Endothelial cell (in vitro differentiated cells): ENCODE measurements at regions not wholly inside any gene's neighbourhood (a gene's known extent, or its start where the extent isn't known, plus 50 kb on each side); places are given as distances from the start of the nearest gene placed in this dataset.

Experiments used
- DNase-seq: peaks from one replicate; pipeline ENCODE4 v3.0.0; 2021; ENCODE audit warnings: low spot score
- H3K27ac Mint-ChIP-seq: one replicate; pipeline ENCODE4 v1.8.0; 2021; ENCODE audit warnings: mixed read lengths, inconsistent platforms; ENCODE audit not compliant: unreplicated experiment
- H3K27me3 Mint-ChIP-seq: one replicate; pipeline ENCODE4 v1.8.0; 2021; ENCODE audit warnings: mild to moderate bottlenecking, moderate library complexity, mixed read lengths, inconsistent platforms; ENCODE audit not compliant: unreplicated experiment
- H3K36me3 Mint-ChIP-seq: one replicate; pipeline ENCODE4 v1.8.0; 2021; ENCODE audit warnings: mild to moderate bottlenecking, low read depth, mixed read lengths, inconsistent platforms; ENCODE audit not compliant: unreplicated experiment
- H3K4me1 Mint-ChIP-seq: one replicate; pipeline ENCODE4 v1.8.0; 2021; ENCODE audit warnings: mild to moderate bottlenecking, mixed read lengths, inconsistent platforms; ENCODE audit not compliant: unreplicated experiment
- H3K4me3 Mint-ChIP-seq: one replicate; pipeline ENCODE4 v1.8.0; 2021; ENCODE audit warnings: mild to moderate bottlenecking, mixed read lengths, inconsistent platforms; ENCODE audit not compliant: unreplicated experiment
- H3K9me3 Mint-ChIP-seq: one replicate; pipeline ENCODE4 v1.8.0; 2021; ENCODE audit warnings: mixed read lengths, inconsistent platforms; ENCODE audit not compliant: unreplicated experiment
- CTCF ChIP-seq: fragments of 200-600 bp; sonication (generic); IDR thresholded peaks from one replicate; pipeline ENCODE4 v1.5.0; 2021; ENCODE audit warnings: antibody characterized with exemption; ENCODE audit not compliant: unreplicated experiment

- Mint-ChIP-seq H3K27me3 (no peaks in the 10 kb centered on the region), H3K4me1 (no peaks in the 10 kb centered on the region), H3K9me3 (no peaks in the 10 kb centered on the region), H3K4me3 (no peak overlapping the region), H3K36me3 (no peaks in the 10 kb centered on the region), H3K27ac (no peak overlapping the region)
- no peak for DNase-seq
- no peak for TF ChIP-seq CTCF
Observed at GRCh38 chr12:75583355-75583754, 71.9 kb upstream of the KRR1 start.

DNA sequence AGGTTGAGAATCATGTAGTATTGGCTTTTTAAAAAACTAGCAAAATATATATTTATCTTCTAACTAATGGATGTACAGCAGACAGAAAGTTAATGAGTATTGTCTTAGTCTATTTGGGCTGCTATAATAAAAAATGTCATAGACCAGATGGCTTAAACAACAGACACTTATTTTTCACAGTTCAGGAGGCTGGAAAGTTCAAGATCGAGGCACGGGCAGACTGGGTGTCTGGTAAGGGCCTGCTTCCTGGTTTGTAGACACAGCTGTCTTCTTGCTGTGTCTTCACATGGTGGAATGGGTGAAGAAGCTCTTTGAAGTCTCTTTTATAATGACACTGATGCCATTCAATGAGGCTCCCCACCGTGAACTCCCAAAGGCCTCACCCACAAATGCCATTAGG lies 70.1 kb upstream of the KRR1 start:
- Mint-ChIP-seq H3K27ac (no peak overlapping the region), H3K4me3 (no peak overlapping the region), H3K27me3 (no peaks in the 10 kb centered on the region), H3K4me1 (no peaks in the 10 kb centered on the region), H3K9me3 (no peaks in the 10 kb centered on the region), H3K36me3 (no peaks in the 10 kb centered on the region)
- no peak for TF ChIP-seq CTCF
- DNase-seq: no peak

GRCh38 chr12:75579552-75579951 lies 68.1 kb upstream of the KRR1 start:
- Mint-ChIP-seq H3K36me3 (no peaks in the 10 kb centered on the region), H3K4me3 (no peak overlapping the region), H3K27ac (no peak overlapping the region), H3K4me1 (no peaks in the 10 kb centered on the region), H3K27me3 (no peaks in the 10 kb centered on the region), H3K9me3 (no peaks in the 10 kb centered on the region)
- no peak for DNase-seq
- TF ChIP-seq CTCF: no peak

DNA sequence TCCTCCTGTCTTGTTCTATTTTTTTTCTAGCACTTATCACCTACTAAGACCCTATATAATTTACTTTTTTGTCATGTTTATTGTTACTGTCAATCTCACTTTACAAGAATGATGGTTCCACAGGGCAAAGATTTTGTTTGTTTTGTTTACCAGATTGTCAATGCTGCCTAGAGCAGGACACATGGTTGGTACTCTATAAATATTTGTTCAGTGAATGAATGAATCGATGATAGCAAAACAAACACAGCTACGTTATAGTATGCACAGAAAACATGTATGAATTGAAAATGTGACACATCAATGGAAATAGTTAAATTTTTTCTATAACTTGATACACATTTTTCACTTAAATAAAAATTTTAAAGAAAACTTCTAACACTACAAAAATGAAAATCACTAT lies 67.1 kb upstream of the KRR1 start:
- no peaks in the 10 kb centered on the region for H3K9me3 Mint-ChIP-seq
- no peak overlapping the region for H3K4me3 Mint-ChIP-seq
- no peak for TF ChIP-seq CTCF
- H3K4me1 Mint-ChIP-seq: no peaks in the 10 kb centered on the region
- H3K27ac Mint-ChIP-seq: no peak overlapping the region
- DNase-seq: no peak
- no peaks in the 10 kb centered on the region for H3K27me3 Mint-ChIP-seq
- no peaks in the 10 kb centered on the region for H3K36me3 Mint-ChIP-seq

DNA sequence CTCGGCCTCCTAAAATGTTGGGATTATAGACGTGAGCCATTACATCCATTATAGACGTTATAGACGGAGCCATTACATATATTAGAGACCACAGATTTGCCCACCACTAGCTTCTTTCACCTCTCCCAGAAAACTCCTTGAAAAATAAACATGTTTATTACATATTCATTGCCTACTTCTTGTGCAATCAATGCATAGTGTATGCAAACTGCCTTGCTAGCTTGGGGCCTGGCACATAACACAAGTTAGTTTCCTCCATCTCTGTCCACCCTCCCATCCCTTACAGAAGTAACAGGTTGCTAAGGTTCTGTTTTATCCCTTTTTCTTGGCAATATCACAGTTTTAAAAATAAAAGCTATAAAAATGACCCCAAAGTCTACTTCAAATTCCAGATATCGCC lies 66.4 kb upstream of the KRR1 start:
- TF ChIP-seq CTCF: no peak
- Mint-ChIP-seq H3K27ac (no peak overlapping the region), H3K27me3 (no peaks in the 10 kb centered on the region), H3K4me3 (no peak overlapping the region), H3K9me3 (no peaks in the 10 kb centered on the region), H3K36me3 (no peaks in the 10 kb centered on the region), H3K4me1 (no peaks in the 10 kb centered on the region)
- no peak for DNase-seq
